ENCODE measurements at regions not wholly inside any gene's neighbourhood (a gene's known extent, or its start where the extent isn't known, plus 50 kb on each side); places are given as distances from the start of the nearest gene placed in this dataset.
"Not testable (repeated sequence)": the region's sequence is repeated elsewhere in the genome, so short reads cannot be mapped to it uniquely, and the experiment has no call there.

GRCh38 chr1:143755961-143756360, 215.8 kb downstream of the FAM72C start:
- not testable (repeated sequence) for TF ChIP-seq CTCF (IDR thresholded peaks at IDR 0.05; ENCODE audit: borderline replicate concordance, extremely low read depth, low read length, poor library complexity, severe bottlenecking); EZH2 (IDR thresholded peaks at IDR 0.05; ENCODE audit: borderline replicate concordance, low read depth, low read length, severe bottlenecking)
